Kidney epithelial cell (primary cell): ENCODE measurements at regions not wholly inside any gene's neighbourhood (a gene's known extent, or its start where the extent isn't known, plus 50 kb on each side); places are given as distances from the start of the nearest gene placed in this dataset.

ENCODE experiments used
- DNase-seq: peaks from one replicate; pipeline ENCODE4 v3.0.0-alpha.2; 2010; ENCODE audit warnings: low read depth
- H3K27me3 ChIP-seq: 2 replicates; pipeline ENCODE4 v1.6.0; 2011; ENCODE audit warnings: low read length; ENCODE audit not compliant: control insufficient read depth, insufficient read depth
- H3K36me3 ChIP-seq: 2 replicates; pipeline ENCODE4 v1.5.1; 2011; ENCODE audit warnings: low read length; ENCODE audit not compliant: control insufficient read depth, insufficient read depth
- H3K4me3 ChIP-seq: 2 replicates; pipeline ENCODE4 v1.5.1; 2011; ENCODE audit warnings: low read depth, mild to moderate bottlenecking, control low read depth, low read length
- TF ChIP-seq, protein P1 (sequence below): IDR thresholded peaks from 2 replicates; pipeline ENCODE4 v1.5.1; 2011; ENCODE audit warnings: mild to moderate bottlenecking, moderate library complexity, low read length, control low read depth, inconsistent platforms; ENCODE audit not compliant: insufficient read depth, poor library complexity, severe bottlenecking

DNA sequence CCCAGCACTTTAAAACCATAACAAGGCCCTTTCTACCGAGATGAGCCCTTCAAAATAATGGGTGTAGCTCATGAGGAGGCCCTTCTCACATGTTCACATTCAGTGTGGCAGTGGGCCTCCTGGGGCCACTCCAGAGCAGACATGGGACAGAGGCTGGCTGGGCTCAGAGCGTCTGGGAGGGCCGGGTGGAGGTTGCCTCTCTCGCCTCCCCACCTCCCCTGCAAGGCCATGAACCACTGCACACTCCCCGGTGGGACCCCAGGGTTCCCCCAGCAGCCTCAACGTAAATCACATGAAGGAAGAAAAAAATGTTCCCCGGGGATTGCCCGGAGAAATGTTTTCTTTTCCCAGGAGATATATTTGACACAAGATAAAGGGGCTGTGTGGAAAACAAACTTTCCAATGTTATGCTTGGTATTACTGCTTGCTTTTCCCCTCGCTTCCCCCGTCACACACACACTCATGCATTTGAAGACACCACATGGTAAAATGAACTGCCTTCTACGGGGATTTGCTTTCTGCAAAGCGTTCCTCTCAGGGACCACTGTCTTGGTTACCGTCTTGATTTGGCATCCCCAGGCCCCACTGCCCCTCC, 190.7 kb upstream of the CCND2 start:
- no peak for DNase-seq
- Histone ChIP-seq H3K36me3 (no peaks in the 10 kb centered on the region), H3K4me3 (no peak overlapping the region), H3K27me3 (peaks cover 5% of the 10 kb centered on the region)
- TF ChIP-seq, protein P1, sequence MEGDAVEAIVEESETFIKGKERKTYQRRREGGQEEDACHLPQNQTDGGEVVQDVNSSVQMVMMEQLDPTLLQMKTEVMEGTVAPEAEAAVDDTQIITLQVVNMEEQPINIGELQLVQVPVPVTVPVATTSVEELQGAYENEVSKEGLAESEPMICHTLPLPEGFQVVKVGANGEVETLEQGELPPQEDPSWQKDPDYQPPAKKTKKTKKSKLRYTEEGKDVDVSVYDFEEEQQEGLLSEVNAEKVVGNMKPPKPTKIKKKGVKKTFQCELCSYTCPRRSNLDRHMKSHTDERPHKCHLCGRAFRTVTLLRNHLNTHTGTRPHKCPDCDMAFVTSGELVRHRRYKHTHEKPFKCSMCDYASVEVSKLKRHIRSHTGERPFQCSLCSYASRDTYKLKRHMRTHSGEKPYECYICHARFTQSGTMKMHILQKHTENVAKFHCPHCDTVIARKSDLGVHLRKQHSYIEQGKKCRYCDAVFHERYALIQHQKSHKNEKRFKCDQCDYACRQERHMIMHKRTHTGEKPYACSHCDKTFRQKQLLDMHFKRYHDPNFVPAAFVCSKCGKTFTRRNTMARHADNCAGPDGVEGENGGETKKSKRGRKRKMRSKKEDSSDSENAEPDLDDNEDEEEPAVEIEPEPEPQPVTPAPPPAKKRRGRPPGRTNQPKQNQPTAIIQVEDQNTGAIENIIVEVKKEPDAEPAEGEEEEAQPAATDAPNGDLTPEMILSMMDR, result no peak

DNA sequence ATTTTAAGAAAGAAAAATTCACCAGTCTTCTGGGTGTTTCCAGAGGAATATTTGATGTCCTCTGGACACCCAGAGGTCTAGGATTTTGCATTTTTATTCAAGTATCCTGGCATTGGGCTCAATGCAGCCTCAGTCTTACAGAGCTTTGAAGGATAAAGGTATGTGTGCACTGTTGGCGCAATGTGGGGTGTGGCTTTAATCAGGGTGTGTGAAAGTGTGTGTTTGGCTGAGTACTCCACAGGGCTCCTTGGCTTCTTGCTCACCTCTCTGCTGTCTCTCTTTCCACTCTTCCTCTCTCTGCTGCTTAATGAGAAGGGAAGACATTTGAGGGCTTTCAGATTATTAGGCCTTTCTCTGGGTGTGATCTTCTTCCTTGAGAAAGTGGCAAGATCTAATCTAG, 193.3 kb upstream of the CCND2 start:
- TF ChIP-seq, protein P1, result no peak
- Histone ChIP-seq H3K4me3 (no peak overlapping the region), H3K36me3 (no peaks in the 10 kb centered on the region), H3K27me3 (peaks cover 5% of the 10 kb centered on the region)
- DNase-seq, result no peak

DNA sequence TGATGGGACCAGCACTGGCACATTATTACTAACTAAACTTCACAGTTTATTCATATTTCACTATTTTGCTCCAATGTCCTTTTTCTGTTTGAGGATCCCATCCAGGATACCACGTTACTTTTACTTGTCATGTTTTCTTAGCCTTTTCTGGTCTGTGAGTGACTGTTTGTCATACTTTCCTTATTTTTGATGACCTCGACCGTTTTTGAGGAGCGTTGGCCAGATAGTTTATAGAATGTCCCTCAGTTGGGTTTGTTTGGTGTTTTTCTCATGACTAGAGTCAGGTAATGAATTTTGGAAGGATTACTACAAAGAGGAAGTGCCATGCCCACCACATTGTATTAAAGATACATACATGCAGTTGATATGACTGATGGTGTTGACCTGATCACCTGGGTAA, 199.4 kb upstream of the CCND2 start:
- Histone ChIP-seq H3K27me3 (no peaks in the 10 kb centered on the region), H3K4me3 (no peak overlapping the region), H3K36me3 (no peaks in the 10 kb centered on the region)
- TF ChIP-seq, protein P1, result no peak
- no peak for DNase-seq

DNA sequence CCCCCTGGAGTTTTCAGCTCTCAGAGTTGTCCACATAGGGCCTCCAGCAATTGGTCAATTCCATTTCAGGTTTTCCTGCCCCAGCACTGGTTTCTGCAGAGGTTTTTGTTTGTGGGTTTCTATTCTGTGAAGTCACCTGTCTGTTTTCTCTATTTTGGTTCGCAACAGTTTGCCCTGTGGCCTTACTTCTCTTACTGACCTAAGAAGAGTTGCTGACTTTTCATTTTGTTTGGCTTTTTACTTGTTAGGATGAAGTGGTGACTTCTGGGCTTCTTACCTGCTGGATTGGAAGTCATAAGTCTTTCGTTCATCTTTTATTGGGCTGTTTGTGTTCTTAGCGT, 196.4 kb upstream of the PARP11 start:
- H3K4me3 ChIP-seq, result no peak overlapping the region
- H3K27me3 ChIP-seq, result no peaks in the 10 kb centered on the region
- no peaks in the 10 kb centered on the region for H3K36me3 ChIP-seq
- TF ChIP-seq, protein P1, result no peak
- no peak for DNase-seq

DNA sequence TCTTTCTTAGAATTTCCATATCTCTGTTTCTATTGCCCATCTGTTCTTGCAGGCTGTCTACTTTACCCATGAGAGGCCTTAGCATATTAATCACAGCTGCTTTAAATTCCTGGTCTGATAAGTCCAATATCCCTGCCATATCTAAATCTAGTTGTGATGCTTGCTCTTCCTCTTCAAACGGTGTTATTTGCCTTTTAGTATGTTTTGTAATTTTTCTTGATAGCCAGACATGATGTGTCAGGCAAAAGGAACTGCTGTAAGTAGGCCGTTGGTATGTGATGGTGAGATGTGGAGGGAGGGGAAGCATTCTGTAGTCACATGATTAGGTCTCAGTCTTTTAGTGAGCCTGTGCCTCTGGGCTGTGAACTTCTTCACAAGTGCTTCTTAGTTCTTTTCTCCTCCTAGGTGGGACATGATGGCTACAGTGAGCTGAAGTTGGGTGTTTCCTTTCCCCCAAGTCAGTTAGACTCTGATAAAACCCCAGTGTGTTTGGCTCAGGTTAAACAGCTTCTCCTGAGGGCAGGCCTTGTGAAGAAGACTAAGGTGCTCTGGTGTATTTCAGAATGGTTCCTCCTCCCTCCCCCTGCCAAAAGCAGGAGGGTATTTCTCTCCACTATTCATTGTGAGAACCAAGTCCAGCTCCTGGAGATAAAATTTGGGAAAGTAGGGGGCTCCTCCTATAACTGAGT, 195.9 kb upstream of the PARP11 start:
- no peak for DNase-seq
- TF ChIP-seq, protein P1, result no peak
- no peaks in the 10 kb centered on the region for H3K27me3 ChIP-seq
- no peak overlapping the region for H3K4me3 ChIP-seq
- no peaks in the 10 kb centered on the region for H3K36me3 ChIP-seq

DNA sequence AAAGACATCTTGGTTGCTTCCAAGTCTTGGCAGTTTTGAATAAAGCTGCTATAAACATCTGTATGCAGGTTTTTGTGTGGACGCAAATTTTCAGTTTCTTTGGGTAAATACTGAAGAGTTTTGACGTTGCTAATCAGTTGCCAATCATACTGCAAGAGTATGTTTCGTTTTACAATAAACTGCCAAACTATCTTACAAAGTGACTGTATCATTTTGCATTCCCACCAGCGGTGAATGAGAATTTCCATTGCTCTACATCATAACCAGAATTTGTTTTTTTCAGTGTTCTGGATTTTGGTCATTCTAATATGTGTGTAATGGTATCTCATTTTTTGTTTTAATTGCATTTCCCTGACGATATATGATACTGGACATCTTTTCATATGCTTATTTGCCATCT, 190.8 kb upstream of the PARP11 start:
- TF ChIP-seq, protein P1, result no peak
- H3K4me3 ChIP-seq, result no peak overlapping the region

More for the DNA sequence above, 190.8 kb upstream of the PARP11 start:
- H3K27me3 ChIP-seq, result no peaks in the 10 kb centered on the region
- no peaks in the 10 kb centered on the region for H3K36me3 ChIP-seq
- no peak for DNase-seq
